HCT116 (cell line): ENCODE measurements at regions not wholly inside any gene's neighbourhood (a gene's known extent, or its start where the extent isn't known, plus 50 kb on each side); places are given as distances from the start of the nearest gene placed in this dataset.

ENCODE experiments used
- EGR1 ChIP-seq: IDR thresholded peaks from 2 replicates; pipeline ENCODE4 v1.6.1; 2012; ENCODE audit warnings: low read depth
- EZH2phosphoT487 ChIP-seq: fragments of 200-600 bp; IDR thresholded peaks from 2 replicates; pipeline ENCODE4 v1.6.1; 2018; ENCODE audit warnings: antibody characterized with exemption, borderline replicate concordance
- POLR2AphosphoS5 ChIP-seq: IDR thresholded peaks from 2 replicates; pipeline ENCODE4 v1.6.1; 2011; ENCODE audit warnings: mild to moderate bottlenecking, low read depth, low read length, moderate library complexity
- TF ChIP-seq, protein P1 (sequence below), 3 experiments: fragments of 200-600 bp in 1 of 3; sonication (generic) in 1 of 3; IDR thresholded peaks in 2 of 3; conservative IDR thresholded peaks in 1 of 3; 2 replicates each; pipeline ENCODE4 v1.5.1; 2012 to 2017; ENCODE audit warnings: low read depth in 2 of 3, low read length in 2 of 3, antibody characterized with exemption in 1 of 3, borderline replicate concordance in 1 of 3, control low read depth in 1 of 3, mild to moderate bottlenecking in 1 of 3, mixed read lengths in 1 of 3, mixed run types in 1 of 3, moderate library complexity in 1 of 3; ENCODE audit not compliant: insufficient read depth in 1 of 3

- TF ChIP-seq EGR1 (no peak), POLR2AphosphoS5 (no peak), EZH2phosphoT487 (no peak)
- TF ChIP-seq, protein P1, sequence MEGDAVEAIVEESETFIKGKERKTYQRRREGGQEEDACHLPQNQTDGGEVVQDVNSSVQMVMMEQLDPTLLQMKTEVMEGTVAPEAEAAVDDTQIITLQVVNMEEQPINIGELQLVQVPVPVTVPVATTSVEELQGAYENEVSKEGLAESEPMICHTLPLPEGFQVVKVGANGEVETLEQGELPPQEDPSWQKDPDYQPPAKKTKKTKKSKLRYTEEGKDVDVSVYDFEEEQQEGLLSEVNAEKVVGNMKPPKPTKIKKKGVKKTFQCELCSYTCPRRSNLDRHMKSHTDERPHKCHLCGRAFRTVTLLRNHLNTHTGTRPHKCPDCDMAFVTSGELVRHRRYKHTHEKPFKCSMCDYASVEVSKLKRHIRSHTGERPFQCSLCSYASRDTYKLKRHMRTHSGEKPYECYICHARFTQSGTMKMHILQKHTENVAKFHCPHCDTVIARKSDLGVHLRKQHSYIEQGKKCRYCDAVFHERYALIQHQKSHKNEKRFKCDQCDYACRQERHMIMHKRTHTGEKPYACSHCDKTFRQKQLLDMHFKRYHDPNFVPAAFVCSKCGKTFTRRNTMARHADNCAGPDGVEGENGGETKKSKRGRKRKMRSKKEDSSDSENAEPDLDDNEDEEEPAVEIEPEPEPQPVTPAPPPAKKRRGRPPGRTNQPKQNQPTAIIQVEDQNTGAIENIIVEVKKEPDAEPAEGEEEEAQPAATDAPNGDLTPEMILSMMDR (IDR thresholded peaks at IDR 0.05 in 2 of 3, conservative IDR thresholded peaks at IDR 0.05 in 1 of 3; ENCODE audit: borderline replicate concordance in 1 of 3, insufficient read depth in 1 of 3, low read depth in 2 of 3, low read length in 2 of 3) = no peak
Observed at GRCh38 chrX:5549512-5549911, 679.2 kb downstream of the NLGN4X start.
